ENCODE measurements at regions not wholly inside any gene's neighbourhood (a gene's known extent, or its start where the extent isn't known, plus 50 kb on each side); places are given as distances from the start of the nearest gene placed in this dataset.
A peak's percentile ranks its signal among the peaks of the same experiment; 100 is the strongest.

GRCh38 chr11:70790671-70791300 is 392.5 kb downstream of the CTTN start:
- Histone ChIP-seq H4K20me1 (replicated peaks; ENCODE audit: control insufficient read depth, insufficient read depth, low read length) (no peaks in the 10 kb centered on the region), H3K79me2 (ENCODE audit: control insufficient read depth, insufficient read depth, low read length) (no peaks in the 10 kb centered on the region), H3K4me1 (replicated peaks in 1 of 2; ENCODE audit: control insufficient read depth in 2 of 2, insufficient read depth in 2 of 2, low read length in 2 of 2) (no peaks in the 10 kb centered on the region; a peak in 2 of 5 replicates), H3K9ac (ENCODE audit: insufficient read depth in 1 of 2, low read depth in 2 of 2, low read length in 2 of 2) (no peak overlapping the region), H2AFZ (ENCODE audit: low read depth, low read length) (no peak overlapping the region), H3K4me2 (ENCODE audit: insufficient read depth, low read length) (no peak overlapping the region), H3K9me3 (replicated peaks; ENCODE audit: control insufficient read depth, insufficient read depth, low read depth, low read length) (no peaks in the 10 kb centered on the region), H3K9me1 (ENCODE audit: control insufficient read depth, insufficient read depth, low read length) (no peaks in the 10 kb centered on the region), H3K27ac (ENCODE audit: extremely low read depth, low read depth, low read length) (no peak overlapping the region), H3K27me3 (ENCODE audit: control insufficient read depth in 2 of 2, insufficient read depth in 2 of 2, low read length in 2 of 2) (no peaks in the 10 kb centered on the region; a peak in 1 of 5 replicates), H3K4me3 (no peak overlapping the region), H3K36me3 (ENCODE audit: control insufficient read depth, insufficient read depth, low read length) (no peaks in the 10 kb centered on the region)
- intact Hi-C loops (cut with micrococcal nuclease), result no loop called here
- WGBS (ENCODE audit: insufficient coverage, low coverage, missing lambda C conversion rate), result under 1% methylated on average over 12 of the region's 12 CpGs
- POLR2A ChIA-PET, result no interaction called here
- FAIRE-seq, result no peak
- CTCF ChIA-PET (ENCODE audit: low intra/inter-chr PET ratio), result no interaction called here
- BruUV-seq (replicated peaks), result no TSS peak
- in situ Hi-C loops (cut with MboI), result no loop called here
- TF ChIP-seq FOXA3 (CRISPR knock-in tag; conservative IDR thresholded peaks at IDR 0.05 in 1 of 2, IDR thresholded peaks at IDR 0.05 in 1 of 2) (no peak), E2F6 (IDR thresholded peaks at IDR 0.05; ENCODE audit: borderline replicate concordance in 1 of 2, extremely low read depth in 1 of 2, insufficient read depth in 1 of 2, insufficient read length in 1 of 2, low read depth in 1 of 2, low read length in 1 of 2, poor library complexity in 1 of 2, severe bottlenecking in 1 of 2) (no peak), SFPQ (IDR thresholded peaks at IDR 0.05; ENCODE audit: low read depth, low read length) (no peak), CBX1 (IDR thresholded peaks at IDR 0.05; ENCODE audit: low read depth) (no peak), CTCF (IDR thresholded peaks at IDR 0.05 in 2 of 3, conservative IDR thresholded peaks at IDR 0.05 in 1 of 3; ENCODE audit: insufficient read depth in 2 of 3, low read depth in 1 of 3, low read length in 3 of 3) (peak in 2 of 3 experiments; percentile 9 to 18; a peak in 1 of 6 replicates)
- no peak for ATAC-seq
- no peak for DNase-seq (ENCODE audit: extremely low read depth in 1 of 4, low spot score in 3 of 4)

All from K562 (cell line).